Right lobe of liver (tissue), 4 donors: ENCODE measurements at regions not wholly inside any gene's neighbourhood (a gene's known extent, or its start where the extent isn't known, plus 50 kb on each side); places are given as distances from the start of the nearest gene placed in this dataset.

ENCODE experiments used
- CTCF ChIP-seq, 4 donors: fragments of 200-600 bp in 3 of 4; fragments of 450-650 bp in 1 of 4; IDR thresholded peaks; one replicate each; pipeline versions ENCODE4 v1.5.1 to v1.8.0; 2016 to 2022; ENCODE audit warnings: antibody characterized with exemption in 4 of 4, mild to moderate bottlenecking in 2 of 4
- POLR2A ChIP-seq: fragments of 450-650 bp; IDR thresholded peaks from one replicate; pipeline ENCODE4 v1.6.1; 2017; ENCODE audit warnings: antibody characterized with exemption, mild to moderate bottlenecking
- donor health status: DM: no; HTN: no; CAD: no.
- donor health status: DM: no; HTN: no; CAD: no.
- donor health status: DM: no; HTN: yes; CAD: no.

- no peak for TF ChIP-seq CTCF (IDR thresholded peaks at IDR 0.05)
- no peak for TF ChIP-seq POLR2A
These were observed 888.4 kb upstream of the GJE1 start for GRCh38 chr6:141244366-141244765.
